ENCODE measurements at regions not wholly inside any gene's neighbourhood (a gene's known extent, or its start where the extent isn't known, plus 50 kb on each side); places are given as distances from the start of the nearest gene placed in this dataset.

DNA sequence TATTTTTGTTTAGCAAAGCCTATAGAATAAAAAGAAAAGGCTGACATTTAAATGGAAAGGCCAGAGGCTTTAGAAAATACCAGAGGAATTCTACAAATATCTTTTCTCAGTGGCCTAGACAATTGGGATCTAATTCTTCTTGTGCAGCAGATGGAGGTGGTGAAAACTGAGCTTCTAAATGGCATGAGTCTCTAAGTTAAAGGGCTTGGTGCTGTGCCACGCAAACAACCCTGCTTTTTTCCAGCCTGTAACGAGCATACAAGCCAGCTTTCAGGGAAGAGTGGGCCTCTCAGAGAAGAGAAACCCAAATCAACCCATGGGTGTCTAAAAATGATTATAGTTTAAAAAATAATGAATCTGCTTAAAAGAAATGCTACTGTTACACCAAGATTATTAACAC lies 237.9 kb upstream of the NAV3 start:
- DNase-seq (no peak), ATAC-seq (no peak)
- intact Hi-C loops (cut with micrococcal nuclease): no loop called here

DNA sequence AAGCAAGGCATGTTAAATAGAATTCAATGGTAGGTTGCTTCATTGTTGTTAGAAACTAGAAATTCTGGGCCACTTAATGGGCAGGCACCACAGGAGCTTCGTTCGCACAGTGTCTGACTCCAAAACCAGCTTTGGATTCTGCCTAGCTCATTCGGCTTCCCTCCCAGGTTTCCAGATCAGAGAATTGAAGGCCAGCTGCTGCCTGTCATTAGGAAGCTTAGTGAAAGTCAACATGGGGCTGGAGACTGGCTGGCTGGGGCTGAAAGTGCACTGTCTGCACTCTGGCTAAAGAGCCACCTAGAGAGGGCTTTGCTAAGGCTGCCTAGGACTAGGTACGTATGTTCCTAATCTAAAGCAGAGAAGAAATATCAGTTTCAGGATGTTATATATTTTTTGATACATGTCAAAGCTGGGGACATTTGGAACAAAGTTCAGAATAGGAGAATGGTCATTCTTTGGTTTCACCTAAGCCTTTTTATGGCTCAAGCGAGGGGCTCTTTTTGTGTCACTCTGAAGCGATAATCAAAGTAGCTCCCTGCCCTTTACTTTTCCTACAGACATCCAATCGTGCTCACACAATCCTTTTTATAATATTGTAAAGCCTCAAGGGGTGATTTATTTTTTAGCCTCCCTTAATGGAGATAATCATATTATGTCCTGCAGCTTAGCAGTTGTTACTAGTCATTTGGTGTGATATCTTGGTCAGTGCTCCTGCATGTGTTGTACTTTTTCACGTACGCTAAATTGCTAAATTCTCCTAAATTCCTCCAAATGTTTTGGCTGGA lies 238.5 kb upstream of the NAV3 start:
- ATAC-seq (peak; percentile 30), DNase-seq (peak; percentile 26)
- intact Hi-C loops (cut with micrococcal nuclease): no loop called here

DNA sequence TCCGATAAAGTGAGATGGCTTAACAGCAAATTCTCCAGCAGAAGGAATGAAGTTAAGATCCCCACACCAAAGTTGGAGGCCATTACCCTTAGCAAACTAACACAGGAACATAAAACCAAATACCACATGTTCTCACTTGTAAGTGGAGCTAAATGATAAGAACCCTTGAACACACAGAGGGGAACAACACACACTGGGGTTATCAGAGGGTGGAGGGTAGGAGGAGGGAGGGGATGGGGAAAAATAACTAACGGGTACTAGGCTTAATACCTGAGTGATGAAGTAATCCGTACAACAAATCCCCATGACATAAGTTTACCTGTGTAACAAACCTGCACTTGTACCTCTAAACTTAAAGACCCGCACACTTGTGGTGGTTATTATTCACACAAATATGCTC lies 240.4 kb upstream of the NAV3 start:
- intact Hi-C loops (cut with micrococcal nuclease): no loop called here
- DNase-seq (no peak), ATAC-seq (no peak)

DNA sequence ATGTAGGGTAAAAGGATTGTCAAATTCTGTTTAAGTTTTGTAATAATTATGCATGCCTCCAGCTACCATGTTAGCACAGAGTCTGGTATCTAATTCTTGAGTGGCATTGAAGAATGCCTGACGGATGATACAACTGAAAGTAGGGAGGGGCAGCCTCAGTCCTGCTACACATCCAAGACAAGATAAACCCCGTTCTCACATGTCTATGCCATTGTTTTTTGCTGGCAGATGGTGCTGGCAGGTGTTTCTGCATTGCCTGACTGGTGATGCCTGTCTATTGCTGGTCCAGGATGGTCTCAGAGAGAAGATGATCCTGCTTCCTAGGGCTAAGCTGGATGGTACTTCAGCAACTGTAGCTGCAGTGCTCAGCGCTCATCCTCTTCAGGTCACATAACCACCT lies 245.8 kb upstream of the NAV3 start:
- ATAC-seq (no peak), DNase-seq (no peak)
- intact Hi-C loops (cut with micrococcal nuclease): no loop called here

DNA sequence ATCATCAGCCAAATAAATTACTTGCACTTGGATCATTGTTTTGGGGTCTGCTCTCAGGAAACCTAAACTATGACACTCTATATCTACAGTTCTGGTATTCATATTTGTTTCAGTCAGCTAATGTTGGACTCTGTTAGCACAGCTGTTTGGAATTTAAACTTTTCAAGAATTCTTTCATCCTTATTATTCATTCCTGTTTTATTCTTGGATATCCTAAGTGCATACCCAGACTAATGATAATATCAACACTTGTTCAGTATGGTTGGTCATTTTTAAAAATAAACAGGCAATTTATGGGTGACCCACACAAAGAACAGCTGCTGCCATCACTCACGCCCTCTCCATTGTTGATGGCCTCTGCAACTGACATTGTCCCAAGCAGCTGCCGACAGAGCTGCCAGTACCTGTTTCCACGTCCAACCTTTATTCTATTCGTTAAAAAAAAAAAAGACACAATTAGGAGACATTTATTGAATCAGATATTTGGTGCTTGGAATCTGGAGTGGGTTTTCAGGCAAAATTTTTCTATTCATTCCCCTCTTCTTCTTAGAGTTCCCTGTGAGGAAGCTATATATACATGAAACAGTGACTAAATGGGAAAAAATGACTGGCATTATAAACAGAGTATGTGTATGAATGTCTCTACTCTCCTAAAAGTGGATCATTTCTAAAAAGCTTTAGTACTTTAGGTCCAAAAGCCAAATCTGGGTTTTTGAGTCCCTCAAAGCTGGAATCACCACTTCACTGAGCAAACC lies 252.1 kb upstream of the NAV3 start:
- ATAC-seq: no peak
- no peak for DNase-seq
- intact Hi-C loops (cut with micrococcal nuclease): no loop called here

DNA sequence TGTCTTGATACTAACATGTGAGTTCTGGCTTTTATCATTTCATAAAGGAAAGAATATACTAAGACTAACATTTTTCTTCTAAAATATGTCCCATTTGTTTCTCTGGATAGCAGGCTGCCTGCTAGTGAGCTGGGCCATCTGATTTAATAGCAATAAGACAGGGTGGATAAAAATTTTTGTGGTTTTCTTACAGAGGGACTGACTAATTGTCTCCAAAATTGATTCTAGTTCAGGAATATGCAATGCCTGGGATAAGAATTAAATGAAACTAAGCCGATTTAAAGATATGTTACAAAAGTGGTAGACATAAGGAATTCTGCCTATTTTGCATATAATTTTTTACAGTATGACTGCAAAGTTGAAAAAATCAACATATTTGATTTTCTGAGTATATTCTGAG lies 252.9 kb upstream of the NAV3 start:
- ATAC-seq: no peak
- no peak for DNase-seq

DNA sequence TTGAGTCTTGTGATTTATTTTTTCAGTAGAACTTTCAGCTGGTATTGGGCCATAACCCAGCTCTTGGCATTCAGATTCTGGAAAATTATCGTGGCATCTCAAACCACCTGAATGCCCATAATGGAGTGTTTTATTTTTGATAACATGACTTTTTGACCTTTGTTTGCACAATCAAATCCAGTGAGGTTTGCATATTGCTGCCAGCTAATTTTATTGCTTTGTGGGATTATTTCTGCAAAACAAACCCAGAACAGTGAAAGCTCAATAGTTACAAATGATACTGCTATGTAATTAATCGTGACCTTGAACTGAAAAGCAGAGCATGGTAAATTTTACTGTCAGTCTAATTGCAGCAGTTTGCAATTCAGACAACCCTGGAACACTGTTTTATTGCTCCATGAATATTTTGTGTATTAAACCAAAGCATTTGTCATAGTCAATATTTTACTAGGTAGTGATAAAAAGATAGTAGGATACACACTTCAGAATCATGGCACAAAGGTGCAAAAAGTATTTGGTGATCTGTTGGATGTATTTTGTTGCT lies 255.2 kb upstream of the NAV3 start:
- no peak for ATAC-seq
- intact Hi-C loops (cut with micrococcal nuclease): no loop called here

More for the DNA sequence above, 252.9 kb upstream of the NAV3 start:
- intact Hi-C loops (cut with micrococcal nuclease): no loop called here

DNA sequence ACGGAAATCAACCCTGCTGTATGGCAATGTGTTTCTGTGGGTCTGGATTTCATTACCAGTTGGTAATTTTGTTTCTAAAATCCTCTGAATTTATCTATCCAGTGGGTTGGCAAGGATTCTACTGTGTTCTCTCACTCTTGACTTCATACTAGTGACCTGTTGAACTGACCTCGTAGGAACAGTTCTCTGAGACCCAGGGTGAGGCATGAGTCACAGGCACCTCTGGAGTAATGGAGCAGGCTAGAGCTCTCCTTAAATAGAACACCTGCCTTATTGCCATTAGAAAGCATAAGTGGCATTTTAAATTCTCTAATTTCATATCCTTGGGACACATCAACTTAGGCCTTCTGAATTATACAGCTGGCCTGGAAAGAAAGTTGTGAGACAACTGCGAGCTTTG lies 258.3 kb upstream of the NAV3 start:
- DNase-seq (no peak), ATAC-seq (no peak)
- intact Hi-C loops (cut with micrococcal nuclease): no loop called here

More for the DNA sequence above, 255.2 kb upstream of the NAV3 start:
- DNase-seq: no peak

DNA sequence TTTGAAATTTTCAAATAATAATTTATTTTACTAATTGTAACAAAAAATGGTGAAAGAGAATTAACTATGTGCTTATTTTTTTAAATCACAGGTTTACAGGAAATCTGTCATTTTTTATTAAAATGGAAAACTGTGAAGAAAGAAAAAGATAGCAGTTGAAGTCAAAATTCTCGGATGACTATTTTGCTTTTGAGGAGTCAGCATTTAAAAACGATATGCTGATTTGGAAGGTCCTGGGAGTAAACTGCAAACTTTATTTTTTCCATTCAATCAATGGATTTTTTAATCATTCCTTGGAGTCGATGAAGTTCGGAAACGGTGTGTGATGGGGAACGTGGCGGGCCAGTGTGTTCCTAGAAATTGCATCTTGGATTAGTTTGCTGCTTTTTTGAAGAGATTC lies 258.9 kb upstream of the NAV3 start:
- ATAC-seq (no peak), DNase-seq (no peak)
- intact Hi-C loops (cut with micrococcal nuclease): no loop called here

DNA sequence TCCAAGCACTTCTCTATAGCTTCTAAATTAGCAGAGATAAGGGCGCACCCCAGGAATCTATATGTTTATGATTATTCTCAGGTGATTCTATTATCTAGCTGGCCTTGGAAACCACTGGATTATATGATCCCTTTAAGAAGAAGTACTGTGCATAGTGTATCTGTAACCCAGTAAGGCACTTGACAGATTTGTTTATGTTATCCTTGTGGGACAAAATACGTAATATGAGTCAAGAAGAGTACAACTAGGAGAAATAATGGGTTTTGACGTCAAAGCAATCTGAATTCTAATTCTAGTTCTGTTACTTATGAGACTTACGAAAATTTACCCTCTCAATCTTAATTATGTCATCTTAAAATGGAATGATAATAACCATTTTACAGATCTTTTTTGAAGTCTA lies 259.6 kb upstream of the NAV3 start:
- DNase-seq (no peak), ATAC-seq (no peak)
- intact Hi-C loops (cut with micrococcal nuclease): no loop called here

DNA sequence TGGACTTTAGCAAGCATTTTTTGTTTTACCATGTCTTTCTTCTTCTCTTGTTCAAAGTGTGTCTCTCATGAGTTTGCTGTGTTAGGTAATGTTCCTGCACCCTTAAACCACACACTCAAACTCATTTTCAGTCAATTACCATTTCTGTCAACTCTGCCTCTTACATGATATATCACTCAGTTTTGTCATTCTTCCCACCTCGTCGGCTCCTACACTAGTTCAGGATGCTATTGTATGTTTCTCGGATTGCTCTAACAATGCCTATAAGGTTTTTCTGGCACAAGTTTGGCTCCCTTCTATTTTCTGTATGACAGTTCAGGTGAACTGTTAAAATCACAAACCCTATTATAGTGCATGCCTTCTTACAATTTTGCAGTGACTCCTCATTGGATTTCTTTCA lies 260.8 kb upstream of the NAV3 start:
- no peak for ATAC-seq
- intact Hi-C loops (cut with micrococcal nuclease): no loop called here
- no peak for DNase-seq

DNA sequence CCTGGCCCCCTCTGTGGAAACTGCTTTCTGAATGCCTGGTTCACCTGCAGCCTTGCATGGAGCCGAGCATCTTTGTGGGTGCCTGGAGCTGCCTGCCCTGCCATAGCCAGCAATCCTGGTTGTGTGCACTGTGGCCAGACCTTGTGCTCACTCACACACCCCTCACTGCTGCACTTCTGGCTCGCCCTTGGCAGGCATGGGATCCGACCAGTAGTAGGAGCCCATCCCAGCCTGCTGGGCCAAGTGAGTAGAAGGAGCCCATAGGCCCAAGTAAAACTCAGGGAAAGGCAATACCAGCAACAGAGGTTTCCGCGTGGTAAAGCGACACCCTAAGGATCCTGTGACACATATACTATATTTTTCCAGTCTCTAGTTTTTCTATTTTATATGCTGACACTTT lies 270.0 kb upstream of the NAV3 start:
- no peak for DNase-seq
- intact Hi-C loops (cut with micrococcal nuclease): no loop called here

DNA sequence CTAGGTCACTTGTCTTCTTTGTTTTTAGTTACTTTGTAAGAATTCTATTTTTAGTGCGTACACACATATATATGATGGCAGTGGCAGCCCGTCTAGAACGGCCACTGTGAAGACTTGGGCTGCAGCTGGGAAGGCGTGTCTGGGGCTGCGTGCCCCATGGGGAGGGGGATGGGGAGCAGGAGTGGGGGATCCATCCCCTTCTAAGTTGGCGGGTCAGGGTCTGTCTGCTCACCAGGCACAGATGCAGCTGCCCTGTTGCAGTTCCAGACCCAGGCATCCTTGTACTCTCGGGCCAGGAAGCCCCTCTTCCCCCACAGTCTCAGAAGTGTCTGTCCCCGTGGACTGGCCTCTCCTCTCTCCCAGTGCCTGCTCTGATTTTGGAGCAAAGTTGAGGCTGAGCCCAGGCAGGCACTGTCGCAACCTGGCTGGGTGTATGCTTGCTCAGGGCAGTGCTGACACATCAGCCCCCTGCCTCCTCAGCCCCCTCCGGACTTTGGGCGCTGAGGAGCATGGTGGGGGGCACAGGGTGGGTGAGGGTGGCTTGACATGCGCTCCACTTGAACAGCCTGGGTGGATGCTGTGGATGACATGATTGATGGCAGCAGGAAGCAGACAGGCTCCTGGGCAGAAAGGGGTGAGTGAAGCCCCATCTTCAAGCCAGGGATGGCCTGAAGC lies 271.2 kb upstream of the NAV3 start:
- ATAC-seq (no peak), DNase-seq (no peak)
- intact Hi-C loops (cut with micrococcal nuclease): no loop called here

More for the DNA sequence above, 270.0 kb upstream of the NAV3 start:
- no peak for ATAC-seq

DNA sequence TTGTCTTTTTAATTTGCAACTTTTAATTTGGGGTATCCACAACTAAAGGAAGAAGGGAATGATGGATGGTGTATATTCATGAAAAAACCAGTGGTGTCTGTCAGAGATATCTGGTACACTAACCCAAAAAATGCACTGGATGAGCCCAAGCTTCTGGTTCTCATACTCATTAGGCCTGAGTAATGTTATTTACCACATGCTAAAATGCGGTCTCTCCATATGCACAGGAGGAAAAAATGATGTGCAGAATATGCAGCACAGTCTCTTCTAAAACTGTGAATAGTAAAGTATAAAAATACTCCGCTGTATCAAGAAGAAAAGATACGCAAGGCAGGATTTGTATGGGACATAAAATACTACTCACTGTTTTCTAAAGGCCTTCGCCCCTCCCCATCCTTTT lies 275.6 kb upstream of the NAV3 start:
- intact Hi-C loops (cut with micrococcal nuclease): no loop called here
- no peak for DNase-seq
- ATAC-seq: no peak

DNA sequence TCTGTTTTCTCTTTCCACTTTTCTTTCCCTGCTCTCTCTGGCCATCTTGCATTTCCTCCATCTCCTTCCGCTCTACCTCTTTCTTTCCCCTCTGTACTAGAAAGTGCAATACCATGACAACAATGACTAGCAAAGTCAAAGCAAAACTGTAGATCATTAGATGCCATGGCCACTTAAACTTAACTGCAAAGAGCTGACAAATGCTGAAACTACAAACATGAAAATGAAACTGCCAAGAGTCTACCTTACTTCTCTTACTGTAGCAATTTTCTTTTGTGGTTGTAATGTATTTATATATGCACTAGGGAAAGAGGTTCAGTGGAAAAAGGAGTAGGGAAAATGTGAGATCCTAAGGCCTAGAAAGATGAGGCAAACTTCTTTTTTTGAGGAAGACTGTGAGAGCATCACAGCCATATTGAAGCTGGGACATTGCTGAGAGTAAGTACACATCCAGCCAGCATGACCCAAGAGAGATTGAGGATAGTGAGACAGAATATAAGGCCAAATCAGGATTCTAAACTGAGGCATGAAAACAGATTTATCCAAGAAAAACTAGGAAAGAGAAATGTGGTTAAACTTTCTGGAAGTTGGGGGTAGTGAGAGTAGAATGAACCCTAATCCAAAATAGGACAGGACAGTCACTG lies 276.6 kb upstream of the NAV3 start:
- no peak for ATAC-seq

DNA sequence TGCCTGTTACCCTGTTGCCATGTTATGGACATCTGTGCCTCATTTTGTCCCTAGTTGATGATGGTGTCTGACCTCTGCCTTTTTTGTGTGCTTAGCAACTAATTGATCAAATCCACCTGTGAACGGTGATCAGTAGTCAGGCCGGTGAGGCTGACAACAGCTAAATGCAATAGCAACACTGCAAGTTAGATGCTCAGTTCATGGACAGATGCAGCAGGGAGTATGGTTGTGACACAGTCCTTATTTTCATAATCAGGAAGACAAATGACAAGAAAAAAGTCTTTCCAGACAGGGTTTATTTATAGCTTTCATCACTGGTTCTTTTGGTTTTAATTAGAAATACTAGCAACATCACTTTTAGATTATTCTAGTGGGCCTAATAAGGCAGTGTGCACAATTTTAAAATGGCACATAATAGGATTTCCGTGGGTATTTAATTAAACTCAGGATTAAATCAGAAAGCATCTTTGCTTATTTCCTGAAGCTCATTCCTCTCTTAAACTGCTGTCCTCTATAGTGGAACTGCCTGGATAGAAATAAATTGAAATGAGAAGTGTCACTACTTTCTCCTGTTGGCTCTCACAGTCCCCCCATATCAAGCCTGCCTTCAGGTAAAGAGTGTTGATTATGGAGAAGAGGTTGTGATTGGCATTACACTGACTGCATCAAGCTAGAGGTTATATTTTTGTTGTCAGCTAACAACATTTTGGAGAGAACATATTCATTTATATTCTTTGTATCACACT lies 281.1 kb upstream of the NAV3 start:
- ATAC-seq (no peak), DNase-seq (no peak)
- intact Hi-C loops (cut with micrococcal nuclease): no loop called here

More for the DNA sequence above, 276.6 kb upstream of the NAV3 start:
- intact Hi-C loops (cut with micrococcal nuclease): no loop called here
- DNase-seq: no peak

DNA sequence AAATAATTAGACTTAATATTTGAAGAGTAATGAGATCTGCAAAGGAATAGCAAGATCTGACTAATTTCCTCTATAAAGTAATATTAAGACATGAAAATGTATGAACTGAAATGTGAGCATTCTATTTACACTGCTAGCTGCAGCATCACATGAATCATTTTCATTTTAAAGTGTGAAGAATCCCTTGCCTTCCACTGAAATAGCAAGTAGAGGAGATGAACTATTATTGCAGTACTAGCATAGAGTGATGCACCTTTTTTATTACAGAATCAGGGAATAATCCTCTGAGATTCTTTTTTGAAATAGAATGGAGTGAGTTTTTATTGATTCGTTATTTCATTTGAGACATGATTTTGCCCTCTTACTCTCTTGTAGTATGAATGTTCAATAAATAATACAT lies 281.9 kb upstream of the NAV3 start:
- DNase-seq (no peak), ATAC-seq (no peak)
- intact Hi-C loops (cut with micrococcal nuclease): no loop called here

DNA sequence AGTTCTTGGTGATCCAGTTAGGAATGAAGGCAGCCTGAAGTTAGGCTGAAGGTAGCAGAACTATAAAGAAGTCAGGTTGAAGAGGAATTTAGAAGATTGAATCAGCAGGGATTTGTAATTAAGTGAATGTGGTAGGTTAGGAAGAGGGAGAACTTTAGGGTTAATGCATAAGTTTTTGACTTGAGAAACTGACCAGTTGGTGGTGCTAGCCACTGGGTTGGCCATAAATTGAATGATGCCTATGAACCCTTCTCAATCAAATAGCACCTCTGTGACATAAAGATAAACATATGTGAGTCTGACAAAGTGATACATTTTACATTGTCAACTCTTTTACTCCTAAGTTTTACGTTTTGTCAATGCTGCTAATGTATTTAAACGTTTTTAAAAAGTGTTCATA lies 290.6 kb upstream of the NAV3 start:
- ATAC-seq: no peak

DNA sequence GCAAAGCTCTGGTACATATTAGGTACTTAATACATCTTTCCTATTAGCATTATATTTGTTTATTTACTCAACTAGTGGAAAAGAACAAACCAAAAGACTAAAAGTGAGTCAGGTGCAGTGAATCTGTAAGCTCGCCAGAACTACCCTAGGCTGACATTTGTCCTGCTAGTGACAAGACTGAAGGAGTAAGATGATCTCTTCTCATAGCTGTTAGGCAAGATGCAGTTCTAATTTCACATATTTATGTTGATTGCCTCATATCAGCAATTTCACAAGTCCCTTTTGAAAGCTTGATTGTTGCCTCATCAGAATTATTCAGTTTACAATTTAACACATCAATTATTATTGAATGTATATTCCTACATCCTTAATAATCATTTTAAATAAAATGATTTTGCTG lies 293.0 kb upstream of the NAV3 start:
- ATAC-seq: no peak
- DNase-seq: no peak
- intact Hi-C loops (cut with micrococcal nuclease): no loop called here

More for the DNA sequence above, 290.6 kb upstream of the NAV3 start:
- intact Hi-C loops (cut with micrococcal nuclease): no loop called here
- no peak for DNase-seq

Measured in left ventricle myocardium superior (tissue), 1 donor.